KG1 (cell line): ENCODE measurements at regions not wholly inside any gene's neighbourhood (a gene's known extent, or its start where the extent isn't known, plus 50 kb on each side); places are given as distances from the start of the nearest gene placed in this dataset.

Source experiments
- DNase-seq: peaks from one replicate; lab custom pipeline; 2025; lab: John Stamatoyannopoulos, UW

DNA sequence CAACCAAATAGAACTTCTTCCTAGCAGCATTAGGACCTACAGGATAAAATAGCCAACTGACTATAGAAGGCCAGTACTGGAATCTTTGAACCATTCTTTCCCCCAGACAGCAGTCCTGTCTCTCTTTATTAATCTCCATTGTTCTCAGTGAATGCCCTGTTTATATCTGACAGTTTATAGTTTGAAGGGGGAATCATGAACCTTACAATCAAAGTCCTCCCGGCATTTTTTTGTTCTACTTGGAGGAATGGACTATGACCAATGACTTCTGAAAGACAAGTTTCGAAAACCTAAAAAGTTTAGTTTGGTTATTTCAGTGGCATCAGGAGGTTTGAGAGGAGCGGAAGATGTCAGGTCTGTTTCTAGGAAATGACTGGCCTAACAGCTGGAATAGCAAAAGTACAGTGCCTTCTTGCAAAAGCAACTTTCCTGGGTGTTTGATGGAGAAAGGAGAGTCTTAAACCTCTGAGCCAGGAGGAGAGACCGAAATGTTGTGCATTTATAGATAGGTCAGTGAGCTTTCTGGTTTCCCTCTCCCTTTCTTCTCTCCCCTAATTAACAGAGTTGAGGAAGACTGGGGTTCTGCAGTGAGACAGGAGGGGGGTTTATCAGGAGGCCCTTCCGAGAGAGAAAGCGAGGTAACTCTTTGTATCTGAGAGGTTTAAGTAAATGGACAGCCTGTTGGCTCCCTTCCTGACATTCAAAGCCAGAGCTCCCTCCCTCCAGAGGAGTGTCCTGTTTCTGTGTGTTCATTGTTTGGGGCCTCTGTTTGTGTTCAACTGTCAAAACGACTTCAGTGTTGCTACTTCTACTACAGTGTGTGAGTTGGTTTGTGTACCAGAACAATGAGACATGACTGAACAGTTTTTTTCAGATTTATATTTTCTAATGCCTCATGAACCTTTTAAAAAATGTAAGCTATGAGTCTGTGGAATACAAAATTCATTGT lies 383.0 kb upstream of the RARB start:
- DNase-seq: no peak

DNA sequence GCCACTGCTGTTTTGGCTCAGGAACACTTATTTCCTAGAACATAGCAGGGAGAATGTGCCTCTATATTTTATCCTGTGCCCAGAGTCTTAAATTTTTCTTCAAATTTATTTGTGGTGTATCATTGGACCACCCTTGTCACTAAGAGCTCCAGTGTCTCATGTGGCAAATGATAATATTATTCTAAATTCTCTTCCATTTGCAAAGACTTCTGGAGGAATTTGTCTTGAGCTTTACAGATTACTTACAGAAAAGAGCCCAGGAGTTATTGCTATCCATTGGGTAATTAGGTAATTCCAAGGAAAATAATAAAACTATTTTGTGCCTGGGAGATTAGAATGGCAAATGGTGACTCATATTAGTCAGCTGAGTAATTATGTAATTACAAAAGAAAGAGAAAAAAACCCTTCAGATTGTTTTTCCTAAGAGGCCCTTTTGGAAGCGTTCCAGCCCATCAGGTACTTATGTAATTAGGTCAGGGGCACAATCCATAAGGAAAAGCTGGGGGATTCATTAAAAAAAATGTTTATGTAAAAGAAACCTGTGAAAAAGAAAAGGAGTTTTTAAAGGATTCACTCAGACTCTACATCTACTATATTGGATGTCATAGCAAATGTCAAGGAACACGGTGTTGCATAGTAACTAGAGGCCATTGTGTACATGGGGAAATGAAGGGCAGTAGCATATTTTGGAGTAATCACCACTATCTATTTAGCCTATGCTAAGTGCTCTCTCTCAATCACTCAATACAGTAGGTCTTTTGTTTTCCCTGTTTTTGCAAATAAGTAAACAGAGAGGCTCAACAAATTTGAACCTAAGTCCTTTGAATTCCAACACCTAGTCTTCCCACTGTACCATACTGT lies 380.9 kb upstream of the RARB start:
- no peak for DNase-seq

DNA sequence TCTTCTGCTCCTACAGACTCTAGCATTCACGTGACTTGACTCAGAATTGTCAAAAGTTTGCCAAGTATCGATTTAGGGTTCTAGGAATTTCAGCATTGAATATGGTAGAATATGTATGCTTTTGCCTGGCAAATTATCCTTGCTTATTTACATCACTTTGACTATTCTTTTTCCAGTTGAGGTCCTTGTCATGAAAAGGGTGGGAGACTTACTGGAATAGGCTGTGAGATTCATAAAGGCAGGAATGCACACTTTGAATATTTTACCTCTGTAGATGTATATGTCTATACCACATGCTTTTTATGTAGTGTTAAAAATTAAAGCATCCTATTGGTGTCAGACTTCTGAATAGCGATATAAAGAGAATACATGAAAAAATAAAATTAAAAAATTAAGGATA lies 378.8 kb upstream of the RARB start:
- DNase-seq: no peak

DNA sequence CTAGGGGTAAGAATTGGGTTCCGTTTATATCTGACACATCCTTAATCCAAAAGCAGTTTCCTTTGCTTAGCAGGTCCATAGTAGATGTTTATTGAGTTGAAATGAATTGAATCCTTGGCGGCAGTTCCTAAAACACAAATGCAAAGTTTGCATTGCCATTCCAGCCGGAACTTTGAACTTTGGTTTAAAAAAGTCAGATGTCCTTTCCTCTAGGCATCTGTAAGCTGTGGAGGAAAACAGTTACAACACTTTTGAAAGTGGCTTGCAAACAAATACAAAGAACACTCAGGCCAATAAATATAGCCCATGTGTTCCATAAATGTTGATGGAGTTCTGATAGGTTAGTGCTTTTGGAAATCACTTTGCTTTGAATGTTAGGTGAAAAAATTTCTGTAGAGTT lies 374.7 kb upstream of the RARB start:
- no peak for DNase-seq

DNA sequence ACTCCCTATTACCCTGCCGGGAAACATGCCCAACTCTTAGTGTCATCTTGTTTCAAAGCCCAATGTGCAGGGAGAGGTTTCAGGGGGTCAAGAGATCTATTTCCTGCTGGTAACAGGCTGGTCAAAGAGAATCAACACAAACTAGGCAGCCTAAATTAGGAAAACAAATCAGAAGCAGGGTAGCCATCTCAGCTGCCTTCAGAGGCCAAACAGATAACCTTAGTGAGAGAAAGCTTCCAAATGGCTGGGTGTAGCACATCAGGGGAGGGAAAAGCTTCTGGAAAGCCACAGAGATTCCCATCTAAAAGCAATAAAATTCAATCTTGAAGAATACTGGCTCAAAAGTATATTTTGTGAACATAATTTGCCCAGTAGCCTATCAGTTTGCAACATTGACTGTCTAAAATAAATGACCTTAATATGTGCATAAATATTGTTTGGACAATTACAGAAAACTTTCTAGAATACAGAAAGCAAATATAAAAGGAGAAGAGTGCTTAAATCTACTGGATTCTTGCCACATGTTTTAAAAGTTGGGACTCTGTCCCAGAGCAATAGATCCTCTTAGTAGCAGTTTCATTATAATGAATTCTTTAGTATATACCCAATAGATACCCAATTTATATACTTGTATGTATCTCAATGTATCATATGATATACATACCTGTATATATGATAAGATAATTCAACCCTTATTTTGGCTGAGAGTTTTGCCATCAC lies 371.9 kb upstream of the RARB start:
- DNase-seq: no peak

DNA sequence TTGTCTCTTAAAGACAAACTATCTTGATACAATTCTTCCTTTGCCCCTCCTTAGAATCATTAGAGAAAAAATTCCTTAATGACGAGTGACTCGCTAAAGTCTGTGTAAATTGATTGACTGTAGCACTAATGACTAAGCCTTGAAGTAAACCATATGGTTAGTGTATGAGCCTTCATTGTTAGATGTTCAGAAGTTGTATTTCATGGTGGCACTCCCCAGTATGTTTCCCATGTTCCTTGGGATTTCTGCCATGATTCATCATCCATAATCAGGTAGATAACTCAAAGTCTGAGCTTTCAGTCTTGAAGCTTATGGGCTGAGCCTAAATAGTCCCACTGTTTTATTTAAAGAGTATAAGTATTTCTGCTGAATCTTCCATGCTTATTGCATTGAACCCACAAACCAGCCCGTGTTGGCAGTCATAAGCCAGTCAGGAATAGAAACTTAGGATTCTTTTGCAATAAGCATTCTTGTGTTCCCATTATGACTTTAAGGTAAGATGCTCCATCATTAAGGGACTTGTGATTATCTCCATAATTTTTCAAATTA lies 371.2 kb upstream of the RARB start:
- DNase-seq: no peak

DNA sequence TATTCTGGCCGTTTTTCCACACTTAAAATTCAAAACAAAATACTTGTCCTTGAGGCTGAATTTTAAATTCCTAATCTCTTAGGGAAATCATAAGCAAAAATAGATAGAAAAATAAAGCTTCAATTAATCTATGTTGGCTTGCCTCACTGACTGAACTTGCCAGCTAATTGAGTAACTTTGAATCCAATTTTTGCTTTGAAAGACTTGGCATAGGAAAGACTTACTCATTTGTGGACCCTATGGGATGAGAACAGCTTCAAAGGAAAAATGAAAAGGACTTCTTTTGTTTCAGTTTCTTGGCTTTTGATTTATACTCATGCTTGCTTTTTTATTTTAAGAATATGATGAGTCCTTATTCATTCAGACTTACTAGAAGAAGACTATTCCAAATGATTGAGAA lies 370.7 kb upstream of the RARB start:
- no peak for DNase-seq

DNA sequence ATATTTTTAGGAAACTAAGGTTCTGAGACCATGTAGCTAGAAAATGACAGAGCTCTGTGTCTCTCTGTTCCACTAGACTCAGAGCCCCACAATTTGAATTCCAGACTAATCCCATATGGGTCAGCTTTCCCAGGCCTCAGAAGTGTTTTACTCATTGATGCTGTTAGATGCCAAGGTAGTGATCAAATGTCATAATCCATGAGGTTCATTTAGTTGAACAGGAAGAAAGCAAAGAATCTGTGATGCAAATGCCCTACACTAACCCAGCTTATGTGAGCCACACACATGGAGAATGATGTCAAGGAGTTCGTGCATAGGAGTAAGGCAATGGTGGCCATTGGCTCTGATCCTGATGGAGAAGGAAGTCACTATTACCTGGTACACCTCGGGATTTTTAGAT lies 363.4 kb upstream of the RARB start:
- DNase-seq: no peak

DNA sequence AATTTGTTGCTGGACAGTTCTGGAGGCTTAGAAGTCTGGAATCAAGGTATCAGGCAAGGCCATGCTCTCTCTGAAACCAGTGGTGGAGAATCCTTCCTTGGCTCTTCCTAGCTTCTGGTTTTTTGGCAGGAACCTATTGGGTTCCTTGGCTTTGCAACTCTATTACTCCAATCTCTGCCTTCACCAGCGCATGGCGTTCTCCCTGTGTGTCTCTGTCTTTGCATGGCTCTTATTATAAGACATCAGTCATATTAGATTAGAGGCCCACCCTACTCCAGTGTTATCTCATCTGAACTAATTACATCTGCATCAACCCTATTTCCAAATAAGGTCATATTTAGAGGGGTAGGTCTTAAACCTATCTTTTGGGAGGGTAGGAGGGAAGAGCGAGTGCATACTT lies 358.1 kb upstream of the RARB start:
- no peak for DNase-seq

DNA sequence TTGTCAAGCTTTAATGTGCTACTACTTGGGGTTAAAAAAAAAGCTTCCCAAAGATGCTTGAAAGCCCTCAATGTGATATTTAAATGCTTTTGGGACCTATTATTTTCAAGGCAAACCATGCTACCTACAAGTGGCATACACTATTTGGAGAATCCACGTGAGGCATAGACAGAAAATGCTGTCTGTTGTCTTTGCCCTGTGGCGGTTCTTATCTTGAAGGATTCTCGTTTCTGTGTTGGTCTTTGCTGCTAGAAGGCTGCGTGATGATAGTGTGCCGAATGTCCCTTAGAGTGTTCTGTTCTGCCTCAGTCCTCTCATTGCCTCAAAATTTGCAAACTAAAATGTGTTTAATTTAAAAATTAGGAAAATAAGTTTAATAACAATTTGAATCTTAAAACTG lies 356.2 kb upstream of the RARB start:
- DNase-seq: no peak

DNA sequence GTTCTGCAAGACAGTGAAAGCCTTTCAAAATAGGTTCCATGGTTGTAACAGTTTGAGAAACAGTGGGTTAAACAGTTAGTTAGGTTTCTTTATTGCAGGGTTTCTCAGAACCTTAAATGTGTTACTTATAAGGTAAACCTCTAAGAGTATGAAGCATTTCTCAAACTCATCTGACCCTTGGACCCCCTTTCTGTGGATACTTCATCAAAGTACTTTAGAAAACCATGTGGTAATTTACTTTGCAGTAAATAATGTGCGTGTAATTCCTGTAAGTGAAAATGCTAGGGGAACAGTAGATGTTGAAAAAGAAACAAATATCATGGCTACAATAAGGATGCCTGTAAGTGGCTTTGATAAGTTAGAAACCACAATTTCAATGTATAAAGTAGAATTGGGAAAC lies 354.6 kb upstream of the RARB start:
- DNase-seq: no peak

DNA sequence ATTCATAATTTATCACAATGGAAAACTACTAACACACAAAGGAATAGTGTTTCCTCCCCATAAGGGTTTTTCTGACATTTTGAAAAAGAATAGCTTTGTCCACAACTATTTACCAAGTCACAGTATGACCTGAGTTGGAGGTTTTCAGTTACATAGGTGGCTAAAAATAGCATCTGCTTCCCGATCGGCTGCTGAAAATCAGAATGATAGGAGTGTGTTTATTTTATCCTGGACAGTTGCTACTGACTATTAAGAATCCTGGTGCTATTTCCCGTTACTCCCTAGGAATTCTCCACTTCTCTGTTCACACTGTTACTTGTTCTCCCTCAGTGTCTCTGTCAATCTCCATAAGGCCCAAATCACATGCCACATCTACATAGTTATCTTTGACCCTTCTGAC lies 353.9 kb upstream of the RARB start:
- DNase-seq: no peak

DNA sequence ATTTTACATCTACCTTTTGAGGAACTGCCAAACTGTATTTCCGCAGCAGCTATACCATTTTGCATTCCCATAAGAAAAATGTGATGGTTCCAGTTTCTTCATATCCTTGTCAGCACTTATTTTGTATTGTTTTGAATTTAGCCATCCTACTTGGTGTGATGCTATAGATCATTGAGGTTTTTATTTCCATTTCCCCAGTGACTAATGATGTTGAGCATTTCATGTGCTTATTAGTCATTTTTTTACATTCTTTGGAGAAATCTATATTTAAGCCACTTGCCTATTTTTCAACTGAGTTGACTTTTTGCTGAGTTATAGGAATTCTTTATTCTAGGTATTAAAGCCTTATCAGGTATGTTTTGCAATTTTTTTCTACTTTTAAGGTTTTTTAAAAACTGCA lies 347.6 kb upstream of the RARB start:
- DNase-seq: no peak

DNA sequence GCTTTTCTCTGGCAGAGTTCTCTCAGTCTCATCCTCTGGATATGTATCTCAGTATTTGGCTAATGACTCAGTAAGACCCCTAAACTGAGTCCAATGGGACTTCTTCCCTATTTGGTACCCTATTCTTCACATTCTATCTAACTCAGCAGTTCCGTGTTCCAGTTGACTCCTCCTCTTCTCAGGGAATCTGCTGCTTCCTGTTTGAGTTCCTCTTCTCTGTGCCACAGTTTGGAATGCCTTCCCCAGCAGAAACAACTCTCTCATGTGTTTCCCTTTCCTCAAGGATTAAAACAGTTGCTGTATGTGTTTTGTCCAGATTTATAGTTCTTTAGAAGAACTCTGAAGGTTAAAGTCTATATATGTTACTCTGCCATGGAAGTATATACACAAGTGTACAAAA lies 344.0 kb upstream of the RARB start:
- no peak for DNase-seq

DNA sequence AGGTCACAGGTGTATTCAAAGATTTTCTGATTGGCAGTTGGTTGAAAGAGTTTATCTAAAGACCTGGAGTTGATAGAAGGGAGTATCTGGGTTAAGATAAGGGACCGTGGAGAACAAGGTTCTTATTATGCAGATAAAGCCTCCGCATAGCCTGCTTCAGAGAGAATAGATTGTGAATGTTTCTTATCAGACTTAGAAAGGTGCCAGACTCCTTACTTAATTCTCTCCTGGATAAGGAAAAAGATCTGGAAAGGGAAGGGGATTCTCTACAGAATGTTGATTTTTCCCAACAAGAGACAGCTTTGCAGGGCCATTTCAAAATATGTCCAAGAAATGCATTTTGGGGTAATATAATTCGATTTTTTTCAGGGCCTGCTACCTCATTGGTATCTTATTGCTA lies 341.3 kb upstream of the RARB start:
- no peak for DNase-seq

DNA sequence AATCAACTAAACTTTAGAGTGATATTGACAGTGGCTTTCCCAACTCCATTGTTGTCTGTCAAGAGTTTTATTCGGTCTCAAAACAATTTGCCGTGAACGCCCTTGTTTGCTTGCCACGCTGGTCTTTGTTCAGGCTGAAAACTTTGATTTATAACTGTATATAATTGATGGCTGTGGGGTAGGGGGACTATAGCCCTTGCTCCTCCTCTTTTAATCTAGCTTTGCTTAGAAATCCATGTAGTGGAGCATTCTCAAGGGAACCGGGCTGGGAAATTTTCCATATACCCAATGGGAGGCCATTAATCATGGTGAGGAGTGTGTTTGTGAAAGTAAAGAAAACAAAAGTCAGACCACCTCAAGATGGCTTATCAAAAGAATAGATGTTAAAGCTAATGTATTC lies 339.8 kb upstream of the RARB start:
- DNase-seq: no peak

DNA sequence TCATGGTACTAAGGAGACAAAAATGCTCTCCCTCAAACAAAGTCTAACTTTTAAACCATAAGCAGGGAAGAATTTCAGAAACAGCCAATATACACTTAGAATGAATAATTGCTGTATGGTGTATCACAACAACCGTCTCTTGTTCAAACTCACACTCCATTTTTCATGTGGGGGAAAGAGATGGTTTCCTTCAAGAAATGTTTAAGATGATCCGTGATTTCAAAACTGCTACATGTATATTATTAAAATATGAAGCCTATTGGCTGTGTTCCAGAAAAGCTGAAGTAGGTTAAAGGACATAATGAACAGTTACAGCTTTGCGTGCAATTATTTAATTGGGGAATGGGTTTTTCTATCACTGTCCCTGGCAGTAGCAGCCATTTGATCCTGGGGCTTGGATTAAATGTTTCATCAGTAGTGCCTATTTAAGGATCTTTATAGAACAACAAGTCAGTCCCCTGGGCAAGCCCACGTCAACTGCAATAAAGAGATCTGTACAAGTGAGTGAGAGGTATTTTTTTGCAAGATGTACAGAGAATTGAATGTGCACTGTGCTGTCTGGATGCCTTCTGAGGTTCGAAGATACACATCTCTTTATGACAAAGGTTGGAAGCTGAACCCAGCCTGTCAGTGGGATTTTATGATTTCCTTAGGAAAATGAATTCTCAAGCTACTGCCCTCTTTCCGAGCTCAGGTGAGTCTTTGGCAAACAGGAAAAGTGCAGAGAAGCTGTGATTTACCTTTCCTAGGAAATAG lies 337.2 kb upstream of the RARB start:
- no peak for DNase-seq

DNA sequence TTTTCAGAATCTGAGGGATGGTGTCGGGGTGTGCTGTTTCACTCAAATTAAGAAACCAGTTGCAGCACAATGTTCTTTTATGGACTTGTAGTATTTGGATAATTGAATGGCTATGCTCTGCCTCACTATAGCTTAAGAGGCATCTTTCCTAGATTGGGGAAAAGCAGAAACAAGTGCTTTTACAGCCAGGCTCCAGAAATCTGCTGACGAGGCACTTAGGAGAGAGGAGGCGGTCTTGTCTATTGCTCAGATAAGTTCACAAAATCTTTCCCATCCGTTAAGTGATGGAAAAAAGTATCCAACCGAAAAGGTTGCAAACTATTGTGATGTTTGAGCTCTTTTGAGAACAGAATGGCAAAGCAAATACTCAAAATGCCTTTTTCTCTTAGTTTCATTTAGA lies 336.1 kb upstream of the RARB start:
- no peak for DNase-seq

DNA sequence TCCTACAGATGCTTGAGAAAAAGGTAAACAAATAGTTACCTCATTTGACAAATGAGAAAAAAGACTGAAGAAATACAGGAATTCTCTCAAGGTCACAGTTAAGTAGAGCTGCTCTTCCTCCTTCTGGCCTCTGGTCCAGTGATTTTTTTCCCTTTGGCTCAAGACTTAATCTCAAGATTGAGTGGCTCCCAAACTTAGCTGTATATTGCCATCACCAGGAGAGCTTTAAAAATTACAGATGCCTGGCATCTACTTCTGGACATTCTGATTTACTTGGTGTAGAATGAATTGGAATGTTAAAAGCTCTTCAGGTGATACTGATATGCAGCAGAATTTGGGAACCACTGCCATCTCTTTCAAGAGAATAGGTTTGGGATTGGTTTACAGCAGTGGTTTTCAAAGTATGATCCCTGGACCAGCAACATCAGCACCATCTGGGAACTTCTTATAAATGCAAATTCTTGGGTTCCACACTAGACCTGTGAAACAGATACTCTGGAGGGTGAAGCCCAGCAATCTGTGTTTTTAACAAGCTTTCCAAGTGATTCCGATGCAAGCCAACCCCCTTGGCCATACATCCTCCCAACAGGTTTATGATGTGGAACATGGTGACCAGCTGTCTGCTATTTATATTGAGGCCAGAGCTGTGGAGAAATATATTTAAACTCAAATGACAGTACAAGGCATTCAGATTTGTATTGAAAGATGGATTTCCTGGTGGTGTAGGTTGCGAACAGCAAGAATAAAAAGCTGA lies 333.0 kb upstream of the RARB start:
- no peak for DNase-seq

DNA sequence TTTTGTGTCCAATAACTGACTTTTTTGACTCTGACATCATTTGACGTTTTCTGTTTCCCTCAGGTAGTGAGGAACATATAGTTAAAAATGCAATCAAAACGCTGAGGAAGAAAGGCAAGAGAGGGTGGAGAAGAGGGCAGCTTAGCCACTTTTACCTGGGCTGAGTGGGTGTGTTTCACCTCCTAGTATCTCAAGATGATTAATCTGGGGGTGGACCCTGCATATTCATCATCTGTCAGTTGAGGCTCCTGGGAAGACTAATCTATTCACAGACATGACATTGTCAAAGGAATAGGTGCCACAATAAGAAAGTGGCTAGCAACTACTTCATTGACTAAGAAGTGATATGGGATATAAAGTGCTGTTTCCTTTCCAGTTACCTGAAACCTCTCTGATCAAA lies 331.5 kb upstream of the RARB start:
- no peak for DNase-seq

DNA sequence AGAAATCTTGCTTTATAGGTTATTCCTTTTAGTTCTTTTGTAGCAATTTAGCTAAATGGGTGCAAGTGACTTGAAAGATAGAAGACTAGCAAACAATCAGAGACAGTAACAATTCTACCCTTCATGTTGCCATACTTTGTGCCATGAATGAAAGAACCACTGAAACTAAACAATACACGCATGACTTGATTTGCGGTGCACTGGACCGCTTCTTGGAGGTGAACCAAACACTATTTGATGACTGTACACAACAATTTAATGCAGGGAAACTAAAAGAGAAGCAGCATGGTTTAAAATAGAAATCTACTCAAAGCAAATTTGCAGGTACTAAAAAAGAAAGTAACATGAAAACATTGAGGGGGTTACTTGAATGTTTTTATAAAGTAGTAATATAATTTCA lies 331.0 kb upstream of the RARB start:
- no peak for DNase-seq
